ENCODE measurements at regions not wholly inside any gene's neighbourhood (a gene's known extent, or its start where the extent isn't known, plus 50 kb on each side); places are given as distances from the start of the nearest gene placed in this dataset.

GRCh38 chr5:136526021-136526420, 160.7 kb upstream of the TRPC7 start:
- Histone ChIP-seq H3K4me1 (ENCODE audit: control insufficient read depth, insufficient read depth, low read length) (no peaks in the 10 kb centered on the region), H4K5ac (ENCODE audit: low read depth, low read length) (no peak overlapping the region), H2BK20ac (ENCODE audit: low read depth, low read length) (no peak overlapping the region), H3K36me3 (ENCODE audit: control insufficient read depth, insufficient read depth, low read length) (no peaks in the 10 kb centered on the region), H3K14ac (replicated peaks; ENCODE audit: low read depth, low read length) (no peak overlapping the region), H3K79me1 (ENCODE audit: low read depth in 1 of 2, low read length in 2 of 2) (no peaks in the 10 kb centered on the region), H3K9me3 (ENCODE audit: control insufficient read depth, insufficient read depth, low read length) (no peaks in the 10 kb centered on the region; the same call in 1 of the 2 replicates), H3K18ac (ENCODE audit: low read depth, low read length) (no peak overlapping the region), H4K20me1 (ENCODE audit: insufficient read depth, low read length) (no peaks in the 10 kb centered on the region), H3K56ac (ENCODE audit: extremely low read depth, insufficient read depth, low read length) (no peak overlapping the region), H4K91ac (ENCODE audit: insufficient read depth, low read depth, low read length) (no peak overlapping the region), H3K4ac (ENCODE audit: low read depth, low read length) (no peak overlapping the region), H4K8ac (ENCODE audit: low read depth in 2 of 2, low read length in 2 of 2) (no peak overlapping the region), H2BK120ac (ENCODE audit: low read depth, low read length) (no peak overlapping the region), H2AFZ (replicated peaks; ENCODE audit: low read length, poor library complexity) (no peak overlapping the region), H3K23ac (ENCODE audit: low read depth, low read length) (no peak overlapping the region), H3K4me2 (ENCODE audit: low read depth, low read length) (no peak overlapping the region), H2BK15ac (ENCODE audit: low read depth, low read length) (no peak overlapping the region), H3K27me3 (ENCODE audit: control insufficient read depth, insufficient read depth, low read length) (no peaks in the 10 kb centered on the region), H2AK5ac (ENCODE audit: low read depth, low read length) (no peak overlapping the region), H3K4me3 (ENCODE audit: insufficient read depth, low read depth, low read length) (no peak overlapping the region), H2BK5ac (ENCODE audit: low read depth, low read length, poor library complexity, severe bottlenecking) (no peak overlapping the region), H3K9ac (ENCODE audit: low read depth, low read length) (no peak overlapping the region), H3K9me1 (ENCODE audit: insufficient read depth, low read length) (no peaks in the 10 kb centered on the region), H3K27ac (ENCODE audit: insufficient read depth, low read length) (no peak overlapping the region), H2AK9ac (replicated peaks; ENCODE audit: low read depth, low read length, poor library complexity) (no peak overlapping the region)
- CTCF ChIA-PET, result no interaction called here
- DNase-seq (no peak), ATAC-seq (ENCODE audit: low read depth) (no peak)
- in situ Hi-C loops (cut with MboI; ENCODE audit: low sequenced_read_pairs), result no loop called here
- TF ChIP-seq NFE2L2 (IDR thresholded peaks at IDR 0.05; ENCODE audit: low read depth, low read length), result no peak
- no peak for TF ChIP-seq CTCF (conservative IDR thresholded peaks at IDR 0.05; ENCODE audit: low read depth, low read length)
- TF ChIP-seq MAZ (IDR thresholded peaks at IDR 0.05; ENCODE audit: borderline replicate concordance, low read depth, low read length), result no peak
- intact Hi-C loops (cut with micrococcal nuclease), result no loop called here
- no TSS peak for BruUV-seq (replicated peaks)
- dilution Hi-C loops (cut with HindIII; ENCODE audit: low sequenced_read_pairs, unreplicated experiment), result no loop called here
- no CpG with 5 or more reads among the region's 4 CpGs for WGBS, 2 experiments (ENCODE audit: extremely low coverage in 2 of 2, insufficient read length in 1 of 2)
- POLR2A ChIA-PET (ENCODE audit: unreplicated experiment), result no interaction called here

All from IMR-90 (cell line).